Activated CD8-positive, alpha-beta T cell treated with anti-CD3 and anti-CD28 coated beads, Interleukin-2, amount 10 ng/mL, durations not matched to agents 7 days and 5 days (primary cell): ENCODE measurements at regions not wholly inside any gene's neighbourhood (a gene's known extent, or its start where the extent isn't known, plus 50 kb on each side); places are given as distances from the start of the nearest gene placed in this dataset.

Experiments used
- ATAC-seq: fragments of 150-1000 bp; cut with Tn5 transposase; one replicate; pipeline ENCODE4 v1.10.0; 2021; ENCODE audit warnings: moderate library complexity
- CTCF ChIA-PET: fragments of 350-600 bp; sonication (Branson Sonifier 250); formaldehyde crosslinking; loops from one replicate; lab custom pipeline; 2021; ENCODE audit warnings: antibody characterized with exemption; lab: Charles Lee
- POLR2A ChIA-PET: fragments of 350-600 bp; sonication (Branson Sonifier 250); formaldehyde crosslinking; loops from one replicate; lab custom pipeline; 2021; ENCODE audit warnings: antibody characterized with exemption; lab: Charles Lee
- DNase-seq: peaks from one replicate; pipeline ENCODE4 v3.0.0-alpha.2; 2020
- H3K27ac Mint-ChIP-seq: one replicate; pipeline ENCODE4 v1.8.0; 2021; ENCODE audit warnings: mild to moderate bottlenecking, mixed read lengths
- H3K27me3 Mint-ChIP-seq: one replicate; pipeline ENCODE4 v1.8.0; 2021; ENCODE audit warnings: low read depth, mixed read lengths
- H3K36me3 Mint-ChIP-seq: one replicate; pipeline ENCODE4 v1.8.0; 2021; ENCODE audit warnings: low read depth, mixed read lengths
- H3K4me1 Mint-ChIP-seq: one replicate; pipeline ENCODE4 v1.8.0; 2021; ENCODE audit warnings: low read depth, mixed read lengths
- H3K4me3 Mint-ChIP-seq: one replicate; pipeline ENCODE4 v1.8.0; 2021; ENCODE audit warnings: mild to moderate bottlenecking, mixed read lengths
- H3K9me3 Mint-ChIP-seq: one replicate; pipeline ENCODE4 v1.8.0; 2022; ENCODE audit warnings: mixed read lengths; ENCODE audit not compliant: insufficient read depth

GRCh38 chr17:70677783-70678647 is 508.7 kb downstream of the KCNJ2 start:
- Mint-ChIP-seq H3K4me1 (no peaks in the 10 kb centered on the region), H3K27ac (no peak overlapping the region), H3K36me3 (no peaks in the 10 kb centered on the region), H3K4me3 (no peak overlapping the region), H3K27me3 (no peaks in the 10 kb centered on the region), H3K9me3 (no peaks in the 10 kb centered on the region)
- ChIA-PET POLR2A (no interaction called here), CTCF (no interaction called here)
- DNase-seq (no peak), ATAC-seq (no peak)

DNA sequence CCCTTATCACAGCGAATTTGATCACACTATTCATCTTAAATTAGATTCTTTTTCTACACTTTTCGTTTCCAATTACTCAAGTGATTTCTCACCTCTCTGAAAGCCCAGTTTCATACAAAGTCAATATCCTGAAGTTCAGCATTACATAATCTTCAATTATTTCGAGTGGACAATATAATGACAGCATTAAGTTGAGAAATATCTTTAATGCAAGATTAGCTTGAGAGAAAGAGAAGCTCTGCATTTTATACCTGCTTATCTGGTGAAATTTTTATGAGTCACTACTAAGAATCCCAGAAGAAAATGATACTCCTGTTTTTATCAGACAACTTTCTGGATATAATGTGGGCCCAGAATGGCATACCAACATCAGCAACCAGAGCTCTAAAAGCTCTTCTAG is 509.6 kb downstream of the KCNJ2 start:
- no peak overlapping the region for H3K27ac Mint-ChIP-seq
- H3K4me3 Mint-ChIP-seq = no peak overlapping the region
- no peaks in the 10 kb centered on the region for H3K36me3 Mint-ChIP-seq

GRCh38 chr17:70683936-70684335 is 514.6 kb downstream of the KCNJ2 start:
- Mint-ChIP-seq H3K27me3 (no peaks in the 10 kb centered on the region), H3K27ac (no peak overlapping the region), H3K4me3 (no peak overlapping the region), H3K9me3 (no peaks in the 10 kb centered on the region), H3K4me1 (no peaks in the 10 kb centered on the region), H3K36me3 (no peaks in the 10 kb centered on the region)
- POLR2A ChIA-PET = no interaction called here
- DNase-seq (no peak), ATAC-seq (no peak)
- CTCF ChIA-PET = no interaction called here

More for the DNA sequence above, 509.6 kb downstream of the KCNJ2 start:
- ChIA-PET POLR2A (no interaction called here), CTCF (no interaction called here)
- ATAC-seq = no peak
- DNase-seq = no peak
- Mint-ChIP-seq H3K9me3 (no peaks in the 10 kb centered on the region), H3K27me3 (no peaks in the 10 kb centered on the region), H3K4me1 (no peaks in the 10 kb centered on the region)

GRCh38 chr17:70687421-70687820 is 518.1 kb downstream of the KCNJ2 start:
- Mint-ChIP-seq H3K4me3 (no peak overlapping the region), H3K4me1 (no peaks in the 10 kb centered on the region), H3K27me3 (no peaks in the 10 kb centered on the region), H3K27ac (no peak overlapping the region), H3K36me3 (no peaks in the 10 kb centered on the region), H3K9me3 (peaks cover 5% of the 10 kb centered on the region)
- DNase-seq (no peak), ATAC-seq (no peak)
- ChIA-PET POLR2A (no interaction called here), CTCF (no interaction called here)

- ChIA-PET CTCF (no interaction called here), POLR2A (no interaction called here)
- H3K4me1 Mint-ChIP-seq = no peaks in the 10 kb centered on the region
These were observed 521.8 kb downstream of the KCNJ2 start for GRCh38 chr17:70691150-70691549.

DNA sequence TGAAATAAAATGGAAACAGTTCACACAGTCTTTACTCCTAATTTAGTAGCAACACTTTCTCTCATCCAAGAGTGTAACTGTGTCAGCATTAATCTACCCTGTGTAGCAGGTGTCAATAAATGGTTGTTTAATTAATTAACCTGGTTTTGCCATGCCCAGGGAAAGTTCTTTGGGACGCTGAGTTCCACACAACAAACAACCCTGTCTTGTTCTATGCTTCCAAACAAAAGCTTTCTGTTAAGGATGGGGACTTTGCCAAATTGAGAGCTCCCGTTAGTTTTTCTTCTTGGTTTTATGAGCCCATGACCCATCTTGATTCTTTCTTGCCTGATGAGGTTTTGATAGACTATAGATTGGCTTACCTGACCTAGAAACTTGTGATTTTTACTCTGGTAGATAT is 530.1 kb downstream of the KCNJ2 start:
- Mint-ChIP-seq H3K36me3 (no peaks in the 10 kb centered on the region), H3K4me1 (no peaks in the 10 kb centered on the region), H3K4me3 (no peak overlapping the region), H3K9me3 (no peaks in the 10 kb centered on the region), H3K27me3 (no peaks in the 10 kb centered on the region), H3K27ac (no peak overlapping the region)
- POLR2A ChIA-PET = no interaction called here
- CTCF ChIA-PET = no interaction called here
- ATAC-seq = no peak
- no peak for DNase-seq

More at GRCh38 chr17:70691150-70691549, 521.8 kb downstream of the KCNJ2 start:
- DNase-seq = no peak
- H3K36me3 Mint-ChIP-seq = no peaks in the 10 kb centered on the region
- no peaks in the 10 kb centered on the region for H3K27me3 Mint-ChIP-seq
- ATAC-seq = no peak
- H3K9me3 Mint-ChIP-seq = peaks cover 5% of the 10 kb centered on the region
- no peak overlapping the region for H3K27ac Mint-ChIP-seq
- H3K4me3 Mint-ChIP-seq = no peak overlapping the region

DNA sequence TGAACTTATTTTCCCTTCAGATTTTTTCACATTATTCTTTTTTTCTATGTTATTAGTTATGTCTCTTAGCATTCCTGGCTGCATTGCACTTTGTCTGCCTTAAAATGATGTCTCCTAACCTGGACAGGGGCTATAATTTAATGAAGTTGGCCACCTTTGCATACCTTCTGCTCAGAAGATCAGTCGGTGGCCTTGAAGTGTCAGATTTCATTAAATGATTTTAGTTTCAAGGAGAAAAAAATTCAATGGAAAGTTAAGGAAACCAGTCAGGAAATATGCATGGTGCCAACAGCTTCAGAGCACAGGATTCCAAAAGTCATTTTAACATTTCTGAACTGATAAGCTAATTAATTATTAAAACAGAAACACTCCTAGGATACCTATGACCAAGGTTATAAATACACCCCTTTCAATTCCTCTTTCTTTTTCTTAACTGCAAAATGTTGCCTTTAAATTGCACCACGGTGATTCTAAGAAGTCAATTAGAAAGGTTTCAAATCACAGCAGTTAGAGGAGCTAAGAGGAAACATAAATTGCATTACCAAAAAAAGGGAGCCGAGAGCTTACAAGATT is 533.4 kb downstream of the KCNJ2 start:
- no peak overlapping the region for H3K27ac Mint-ChIP-seq
- no peaks in the 10 kb centered on the region for H3K36me3 Mint-ChIP-seq
- H3K27me3 Mint-ChIP-seq = no peaks in the 10 kb centered on the region
- ChIA-PET CTCF (no interaction called here), POLR2A (no interaction called here)
- no peak overlapping the region for H3K4me3 Mint-ChIP-seq
- ATAC-seq = no peak
- DNase-seq = no peak
- no peaks in the 10 kb centered on the region for H3K9me3 Mint-ChIP-seq
- H3K4me1 Mint-ChIP-seq = no peaks in the 10 kb centered on the region

- Mint-ChIP-seq H3K27ac (no peak overlapping the region), H3K36me3 (no peaks in the 10 kb centered on the region), H3K4me3 (no peak overlapping the region), H3K4me1 (no peaks in the 10 kb centered on the region), H3K9me3 (no peaks in the 10 kb centered on the region), H3K27me3 (no peaks in the 10 kb centered on the region)
- ChIA-PET POLR2A (no interaction called here), CTCF (no interaction called here)
- ATAC-seq (no peak), DNase-seq (no peak)
These were observed 540.3 kb downstream of the KCNJ2 start for GRCh38 chr17:70709596-70709995.

DNA sequence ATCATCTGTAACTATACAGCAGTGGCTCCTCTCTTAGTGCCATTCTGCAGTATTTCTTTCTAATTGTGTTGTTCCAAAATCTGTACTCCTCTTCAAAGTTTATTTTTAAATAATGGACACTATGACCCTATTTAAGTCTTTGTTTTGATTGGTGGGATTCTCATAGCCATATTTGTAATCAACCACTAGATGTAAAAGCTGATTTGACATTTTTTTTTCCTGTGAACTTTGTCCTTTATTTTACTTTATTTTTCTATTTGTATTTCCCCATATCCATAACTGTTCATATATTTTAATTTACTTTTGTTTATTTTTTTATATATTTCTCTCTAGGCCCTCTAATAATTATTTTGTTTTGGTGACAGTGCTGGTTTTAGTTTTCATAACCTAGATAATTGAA is 544.4 kb downstream of the KCNJ2 start:
- ChIA-PET POLR2A (no interaction called here), CTCF (no interaction called here)
- ATAC-seq = no peak
- Mint-ChIP-seq H3K27ac (no peak overlapping the region), H3K27me3 (no peaks in the 10 kb centered on the region), H3K9me3 (no peaks in the 10 kb centered on the region), H3K4me3 (no peak overlapping the region), H3K36me3 (no peaks in the 10 kb centered on the region), H3K4me1 (no peaks in the 10 kb centered on the region)
- DNase-seq = no peak

DNA sequence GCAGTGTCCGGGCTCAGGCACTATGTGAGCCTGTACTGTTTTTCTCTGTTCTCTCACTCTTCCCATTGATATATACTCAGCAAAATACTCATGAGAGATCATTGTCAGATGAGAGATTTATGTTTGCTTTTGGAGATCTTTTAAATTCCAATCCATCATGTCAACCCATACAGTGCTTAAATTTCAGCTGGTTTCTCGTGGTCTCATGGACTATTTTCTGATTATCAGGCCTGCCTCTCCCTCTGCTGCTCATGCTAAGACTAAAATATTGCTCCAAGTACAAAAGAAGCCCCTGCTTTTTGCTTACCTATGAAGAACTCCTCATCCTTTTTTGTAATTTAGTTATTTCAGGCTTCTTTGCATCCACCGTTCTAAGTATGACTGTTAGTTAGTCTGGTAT is 547.2 kb downstream of the KCNJ2 start:
- no peak for DNase-seq
- no peak for ATAC-seq
- H3K27ac Mint-ChIP-seq = no peak overlapping the region
- ChIA-PET CTCF (no interaction called here), POLR2A (no interaction called here)
- no peaks in the 10 kb centered on the region for H3K4me1 Mint-ChIP-seq
- H3K27me3 Mint-ChIP-seq = no peaks in the 10 kb centered on the region
- no peaks in the 10 kb centered on the region for H3K36me3 Mint-ChIP-seq
- no peak overlapping the region for H3K4me3 Mint-ChIP-seq
- no peaks in the 10 kb centered on the region for H3K9me3 Mint-ChIP-seq

GRCh38 chr17:70717042-70717441 is 547.7 kb downstream of the KCNJ2 start:
- ATAC-seq (no peak), DNase-seq (no peak)
- Mint-ChIP-seq H3K9me3 (no peaks in the 10 kb centered on the region), H3K27ac (no peak overlapping the region), H3K27me3 (no peaks in the 10 kb centered on the region), H3K36me3 (no peaks in the 10 kb centered on the region), H3K4me3 (no peak overlapping the region), H3K4me1 (no peaks in the 10 kb centered on the region)
- ChIA-PET CTCF (no interaction called here), POLR2A (no interaction called here)

DNA sequence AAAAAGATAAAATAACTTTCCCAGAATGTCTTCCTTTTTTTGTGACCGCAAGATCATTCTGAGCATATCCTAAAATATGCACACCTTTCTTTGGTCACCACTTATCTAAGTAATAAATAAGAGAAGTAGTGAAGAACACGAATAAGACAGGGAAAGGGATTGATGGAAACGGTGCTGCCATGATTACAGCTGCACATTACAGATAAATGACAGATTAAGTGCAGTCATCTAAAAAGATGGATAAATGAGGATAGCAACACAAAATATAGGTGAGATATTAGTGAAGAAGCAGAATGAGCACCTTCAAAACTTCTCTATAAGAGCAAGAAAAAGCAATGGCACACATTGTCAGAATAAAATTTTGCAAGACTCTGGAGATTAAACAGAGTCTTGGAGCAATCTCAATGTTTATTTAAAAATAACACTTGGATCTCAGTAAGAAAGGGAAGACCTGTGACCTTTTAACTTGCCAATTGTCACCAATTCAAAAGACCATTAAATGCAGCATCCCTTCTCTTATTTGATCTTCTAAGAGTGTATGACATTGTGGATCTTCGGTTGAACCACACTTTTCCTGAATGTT is 567.1 kb downstream of the KCNJ2 start:
- no peaks in the 10 kb centered on the region for H3K4me1 Mint-ChIP-seq
- ATAC-seq (no peak), DNase-seq (no peak)
- H3K27ac Mint-ChIP-seq = no peak overlapping the region
- H3K36me3 Mint-ChIP-seq = no peaks in the 10 kb centered on the region
- POLR2A ChIA-PET = no interaction called here
- CTCF ChIA-PET = no interaction called here
- H3K9me3 Mint-ChIP-seq = no peaks in the 10 kb centered on the region
- no peak overlapping the region for H3K4me3 Mint-ChIP-seq
- H3K27me3 Mint-ChIP-seq = no peaks in the 10 kb centered on the region
